Lung (tissue), 11 donors: ENCODE measurements at regions not wholly inside any gene's neighbourhood (a gene's known extent, or its start where the extent isn't known, plus 50 kb on each side); places are given as distances from the start of the nearest gene placed in this dataset.
A peak's percentile ranks its signal among the peaks of the same experiment; 100 is the strongest.

Source experiments
- ATAC-seq: fragments of 200-7000 bp; cut with Tn5 transposase; one replicate; pipeline ENCODE4 v1.9.1; 2020; ENCODE audit warnings: moderate number of reproducible peaks; ENCODE audit not compliant: insufficient read depth, low FRiP score
- DNase-seq, 3 donors: peaks; one replicate each; pipeline ENCODE4 v3.0.0-alpha.2; 2013 to 2017
- H3K27ac ChIP-seq, 2 donors: one replicate each; pipeline ENCODE4 v1.5.1; 2013; ENCODE audit warnings: mild to moderate bottlenecking in 2 of 2, moderate library complexity in 2 of 2, control low read depth in 1 of 2, inconsistent platforms in 1 of 2, low read depth in 1 of 2, low read length in 1 of 2
- H3K27me3 ChIP-seq, 3 donors: one replicate each; pipeline ENCODE4 v1.5.1; 2013; ENCODE audit warnings: low read length in 2 of 3; ENCODE audit not compliant: control insufficient read depth in 3 of 3, insufficient read depth in 3 of 3
- H3K36me3 ChIP-seq, 4 donors: one replicate each; pipeline ENCODE4 v1.5.1; 2013; ENCODE audit warnings: low read length in 4 of 4, mild to moderate bottlenecking in 1 of 4, moderate library complexity in 1 of 4; ENCODE audit not compliant: control insufficient read depth in 4 of 4, insufficient read depth in 4 of 4
- H3K4me1 ChIP-seq, 5 donors: one replicate each; pipeline ENCODE4 v1.5.1; 2013; ENCODE audit warnings: low read length in 5 of 5, mild to moderate bottlenecking in 2 of 5, moderate library complexity in 1 of 5; ENCODE audit not compliant: control insufficient read depth in 5 of 5, insufficient read depth in 5 of 5
- H3K4me3 ChIP-seq: one replicate; pipeline ENCODE4 v1.5.1; 2013; ENCODE audit warnings: mild to moderate bottlenecking, control low read depth, moderate library complexity
- H3K9ac ChIP-seq, 2 donors: one replicate each; pipeline ENCODE4 v1.5.1; 2013; ENCODE audit warnings: low read length in 2 of 2, control low read depth in 1 of 2; ENCODE audit not compliant: insufficient read depth in 1 of 2
- H3K9me3 ChIP-seq, 4 donors: one replicate each; pipeline ENCODE4 v1.5.1; 2013; ENCODE audit warnings: low read length in 3 of 4, mild to moderate bottlenecking in 1 of 4, moderate library complexity in 1 of 4; ENCODE audit not compliant: control insufficient read depth in 4 of 4, insufficient read depth in 3 of 4
- WGBS, 2 donors: extraction: QIAGEN DNeasy Blood & Tissue Kit; methylation state at CpG; one replicate each; pipeline ENCODE4 v1.1.7; 2013; 5-methylcytosine and 5-hydroxymethylcytosine counted together
- TF ChIP-seq, protein P1 (sequence below): IDR thresholded peaks from 2 replicates; pipeline ENCODE4 v1.5.1; 2012; ENCODE audit warnings: mild to moderate bottlenecking; ENCODE audit errors: control extremely low read depth, extremely low read depth
- donor health status: control.
- donor health status: control.
- donor health status: Bipolar disorder and iron deficiency.
- donor health status: healthy.
- donor health status: DM: yes; HTN: yes; CAD: no.

- Histone ChIP-seq H3K4me3 (no peak overlapping the region), H3K36me3 (no peaks in the 10 kb centered on the region), H3K27me3 (no peaks in the 10 kb centered on the region), H3K4me1 (no peaks in the 10 kb centered on the region), H3K9ac (no peak overlapping the region), H3K9me3 (peaks cover 0 to 2% (median 0%) of the 10 kb centered on the region in 4 donors), H3K27ac (no peak overlapping the region)
- WGBS, 2 donors = 64 to 75% methylated on average over 2 of the region's 2 CpGs
- DNase-seq = peak in 1 of 3 donors; percentile 17
- no peak for ATAC-seq
- TF ChIP-seq, protein P1, sequence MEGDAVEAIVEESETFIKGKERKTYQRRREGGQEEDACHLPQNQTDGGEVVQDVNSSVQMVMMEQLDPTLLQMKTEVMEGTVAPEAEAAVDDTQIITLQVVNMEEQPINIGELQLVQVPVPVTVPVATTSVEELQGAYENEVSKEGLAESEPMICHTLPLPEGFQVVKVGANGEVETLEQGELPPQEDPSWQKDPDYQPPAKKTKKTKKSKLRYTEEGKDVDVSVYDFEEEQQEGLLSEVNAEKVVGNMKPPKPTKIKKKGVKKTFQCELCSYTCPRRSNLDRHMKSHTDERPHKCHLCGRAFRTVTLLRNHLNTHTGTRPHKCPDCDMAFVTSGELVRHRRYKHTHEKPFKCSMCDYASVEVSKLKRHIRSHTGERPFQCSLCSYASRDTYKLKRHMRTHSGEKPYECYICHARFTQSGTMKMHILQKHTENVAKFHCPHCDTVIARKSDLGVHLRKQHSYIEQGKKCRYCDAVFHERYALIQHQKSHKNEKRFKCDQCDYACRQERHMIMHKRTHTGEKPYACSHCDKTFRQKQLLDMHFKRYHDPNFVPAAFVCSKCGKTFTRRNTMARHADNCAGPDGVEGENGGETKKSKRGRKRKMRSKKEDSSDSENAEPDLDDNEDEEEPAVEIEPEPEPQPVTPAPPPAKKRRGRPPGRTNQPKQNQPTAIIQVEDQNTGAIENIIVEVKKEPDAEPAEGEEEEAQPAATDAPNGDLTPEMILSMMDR = no peak
These were observed 300.6 kb upstream of the ECI2 start for GRCh38 chr6:4435981-4436445.

DNA sequence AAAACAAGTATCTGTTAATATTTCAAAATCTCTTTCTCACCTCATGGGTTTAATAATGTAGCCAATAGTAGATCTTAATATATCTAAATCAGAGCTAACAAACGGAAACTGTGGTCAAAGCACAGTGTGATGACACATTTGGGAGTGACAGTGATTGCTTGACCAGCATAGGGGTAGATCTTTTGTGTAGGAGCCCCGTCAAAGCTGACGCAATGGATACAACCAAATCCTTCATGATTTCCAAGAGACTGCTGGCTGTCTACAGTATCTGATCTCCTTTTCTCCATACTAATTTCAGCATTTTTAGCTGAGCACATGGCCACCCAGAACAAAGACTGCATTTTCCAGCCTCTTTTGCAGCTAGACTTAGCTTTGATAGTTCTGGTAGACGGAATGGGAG lies 299.3 kb upstream of the ECI2 start:
- ATAC-seq (no peak), DNase-seq (no peak)
- 93 to 97% methylated on average over 4 of the region's 4 CpGs for WGBS, 2 donors
- H3K27ac ChIP-seq = no peak overlapping the region
- H3K9me3 ChIP-seq = peaks cover 0 to 5% (median under 1%) of the 10 kb centered on the region in 4 donors
- no peaks in the 10 kb centered on the region for H3K4me1 ChIP-seq
- H3K27me3 ChIP-seq = no peaks in the 10 kb centered on the region
- no peak overlapping the region for H3K4me3 ChIP-seq
- H3K9ac ChIP-seq = no peak overlapping the region
- no peaks in the 10 kb centered on the region for H3K36me3 ChIP-seq
- TF ChIP-seq, protein P1 = no peak

GRCh38 chr6:4433199-4433598 lies 297.8 kb upstream of the ECI2 start:
- Histone ChIP-seq H3K9me3 (peaks cover 0 to 9% (median 1%) of the 10 kb centered on the region in 4 donors), H3K4me1 (no peaks in the 10 kb centered on the region), H3K9ac (no peak overlapping the region), H3K4me3 (no peak overlapping the region), H3K27ac (no peak overlapping the region), H3K27me3 (no peaks in the 10 kb centered on the region), H3K36me3 (no peaks in the 10 kb centered on the region)
- ATAC-seq (no peak), DNase-seq (no peak)
- TF ChIP-seq, protein P1 = no peak
- 89 to 91% methylated on average over 4 of the region's 4 CpGs for WGBS, 2 donors

DNA sequence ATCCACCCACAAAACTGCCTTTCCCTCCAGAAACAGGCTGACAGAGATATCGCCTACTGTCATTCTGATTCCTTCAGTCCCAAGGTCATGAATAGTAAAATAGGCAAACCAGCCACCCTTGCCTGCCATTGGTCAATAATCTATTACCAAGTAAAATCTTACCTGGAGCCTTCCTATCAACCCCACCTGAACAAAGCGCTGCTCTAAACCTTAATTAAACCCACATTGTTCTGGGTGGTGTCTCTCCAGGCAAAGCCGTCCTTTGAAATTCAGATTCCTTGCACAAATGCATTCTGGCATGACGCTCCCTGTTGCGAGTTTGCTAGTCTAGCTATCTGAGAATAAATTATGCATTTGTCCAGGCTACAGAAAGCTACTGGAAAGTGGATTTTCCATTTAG lies 291.6 kb upstream of the ECI2 start:
- no peak for DNase-seq
- H3K27ac ChIP-seq = no peak overlapping the region
- H3K36me3 ChIP-seq = no peaks in the 10 kb centered on the region
- no peaks in the 10 kb centered on the region for H3K27me3 ChIP-seq
- H3K9me3 ChIP-seq = peaks cover 0 to 9% (median 1%) of the 10 kb centered on the region in 4 donors
- ATAC-seq = no peak
- H3K4me1 ChIP-seq = no peaks in the 10 kb centered on the region
- H3K9ac ChIP-seq = no peak overlapping the region
- TF ChIP-seq, protein P1 = no peak
- H3K4me3 ChIP-seq = no peak overlapping the region
- 92 to 95% methylated on average over 5 of the region's 5 CpGs for WGBS, 2 donors
